ENCODE measurements at regions not wholly inside any gene's neighbourhood (a gene's known extent, or its start where the extent isn't known, plus 50 kb on each side); places are given as distances from the start of the nearest gene placed in this dataset.
A peak's percentile ranks its signal among the peaks of the same experiment; 100 is the strongest.

DNA sequence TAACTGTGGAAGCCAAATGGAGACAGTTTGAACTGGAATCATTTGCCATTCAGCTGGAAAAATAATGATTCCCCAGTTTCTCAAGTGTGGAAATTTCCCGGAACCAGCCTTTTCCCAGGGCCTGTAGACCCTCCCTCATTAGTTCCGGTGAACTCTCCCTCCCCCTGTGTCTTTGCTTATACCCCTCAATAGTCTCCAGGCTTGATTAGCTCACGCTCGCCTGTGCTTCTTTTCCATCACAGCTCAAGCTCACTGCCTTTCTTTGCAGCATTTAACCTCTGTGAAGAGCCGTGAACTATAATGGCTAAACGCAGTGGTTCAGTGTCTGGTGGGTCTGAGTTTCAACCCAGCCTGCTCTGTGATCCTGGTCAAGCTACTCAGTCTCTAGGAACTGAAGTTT lies 690.8 kb downstream of the INHBA start:
- no peak overlapping the region for H3K4me3 ChIP-seq (ENCODE audit: insufficient read depth, low read length, poor library complexity, severe bottlenecking)
- H4K20me1 ChIP-seq (ENCODE audit: low read depth, low read length) = no peaks in the 10 kb centered on the region
- H3K27me3 ChIP-seq (ENCODE audit: low read length) = no peaks in the 10 kb centered on the region
- H3K4me2 ChIP-seq (ENCODE audit: low read depth, low read length, poor library complexity, severe bottlenecking) = no peak overlapping the region
- no peaks in the 10 kb centered on the region for H3K36me3 ChIP-seq (ENCODE audit: low read length)
- H3K9ac ChIP-seq (ENCODE audit: low read length) = no peak overlapping the region
- H3K79me2 ChIP-seq (ENCODE audit: insufficient read depth, low read length) = no peaks in the 10 kb centered on the region
- H3F3A ChIP-seq (ENCODE audit: insufficient read depth) = no peaks in the 10 kb centered on the region
- TF ChIP-seq, protein P1, sequence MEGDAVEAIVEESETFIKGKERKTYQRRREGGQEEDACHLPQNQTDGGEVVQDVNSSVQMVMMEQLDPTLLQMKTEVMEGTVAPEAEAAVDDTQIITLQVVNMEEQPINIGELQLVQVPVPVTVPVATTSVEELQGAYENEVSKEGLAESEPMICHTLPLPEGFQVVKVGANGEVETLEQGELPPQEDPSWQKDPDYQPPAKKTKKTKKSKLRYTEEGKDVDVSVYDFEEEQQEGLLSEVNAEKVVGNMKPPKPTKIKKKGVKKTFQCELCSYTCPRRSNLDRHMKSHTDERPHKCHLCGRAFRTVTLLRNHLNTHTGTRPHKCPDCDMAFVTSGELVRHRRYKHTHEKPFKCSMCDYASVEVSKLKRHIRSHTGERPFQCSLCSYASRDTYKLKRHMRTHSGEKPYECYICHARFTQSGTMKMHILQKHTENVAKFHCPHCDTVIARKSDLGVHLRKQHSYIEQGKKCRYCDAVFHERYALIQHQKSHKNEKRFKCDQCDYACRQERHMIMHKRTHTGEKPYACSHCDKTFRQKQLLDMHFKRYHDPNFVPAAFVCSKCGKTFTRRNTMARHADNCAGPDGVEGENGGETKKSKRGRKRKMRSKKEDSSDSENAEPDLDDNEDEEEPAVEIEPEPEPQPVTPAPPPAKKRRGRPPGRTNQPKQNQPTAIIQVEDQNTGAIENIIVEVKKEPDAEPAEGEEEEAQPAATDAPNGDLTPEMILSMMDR (IDR thresholded peaks at IDR 0.05; ENCODE audit: insufficient read depth, low read length, poor library complexity, severe bottlenecking) = no peak
- TF ChIP-seq EZH2phosphoT487 (conservative IDR thresholded peaks at IDR 0.05; ENCODE audit: low read length) = no peak
- no peaks in the 10 kb centered on the region for H3K9me2 ChIP-seq (replicated peaks; ENCODE audit: insufficient read depth, low read length)
- no peaks in the 10 kb centered on the region for H3K9me3 ChIP-seq (ENCODE audit: insufficient read depth, low read length)
- no peak overlapping the region for H2AFZ ChIP-seq (ENCODE audit: low read depth, low read length, severe bottlenecking)
- H3K27ac ChIP-seq (ENCODE audit: low read depth, low read length) = no peak overlapping the region

DNA sequence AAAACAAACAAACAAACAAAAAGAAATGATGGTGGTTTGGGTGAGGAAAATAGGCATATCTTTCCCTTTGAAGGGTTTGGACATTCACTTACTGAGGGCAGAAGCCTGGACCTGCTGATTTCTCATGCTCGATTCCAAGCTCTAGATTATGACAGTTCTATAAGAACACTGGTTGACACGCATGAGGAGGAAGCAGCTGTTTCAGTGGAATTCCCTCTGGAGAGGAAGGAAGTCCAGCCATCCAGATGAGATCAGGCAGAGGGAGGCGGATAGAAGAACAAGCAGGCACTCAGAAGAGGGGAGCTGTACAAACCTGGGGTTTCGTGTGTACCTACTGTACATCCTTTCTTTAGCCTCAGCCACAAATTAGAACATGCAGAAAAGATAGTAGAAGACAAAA lies 691.9 kb downstream of the INHBA start:
- Histone ChIP-seq H3K27ac (ENCODE audit: low read depth, low read length) (no peak overlapping the region), H2AFZ (ENCODE audit: low read depth, low read length, severe bottlenecking) (peak overlapping the region; percentile 20), H3K9ac (ENCODE audit: low read length) (no peak overlapping the region), H3K27me3 (ENCODE audit: low read length) (no peaks in the 10 kb centered on the region), H3K9me3 (ENCODE audit: insufficient read depth, low read length) (no peaks in the 10 kb centered on the region), H3K79me2 (ENCODE audit: insufficient read depth, low read length) (no peaks in the 10 kb centered on the region), H3K4me2 (ENCODE audit: low read depth, low read length, poor library complexity, severe bottlenecking) (no peak overlapping the region), H4K20me1 (ENCODE audit: low read depth, low read length) (no peaks in the 10 kb centered on the region), H3K9me2 (replicated peaks; ENCODE audit: insufficient read depth, low read length) (no peaks in the 10 kb centered on the region), H3K36me3 (ENCODE audit: low read length) (no peaks in the 10 kb centered on the region), H3K4me3 (ENCODE audit: insufficient read depth, low read length, poor library complexity, severe bottlenecking) (no peak overlapping the region), H3F3A (ENCODE audit: insufficient read depth) (no peaks in the 10 kb centered on the region)
- no peak for TF ChIP-seq EZH2phosphoT487 (conservative IDR thresholded peaks at IDR 0.05; ENCODE audit: low read length)
- TF ChIP-seq, protein P1 (IDR thresholded peaks at IDR 0.05; ENCODE audit: insufficient read depth, low read length, poor library complexity, severe bottlenecking) = no peak

DNA sequence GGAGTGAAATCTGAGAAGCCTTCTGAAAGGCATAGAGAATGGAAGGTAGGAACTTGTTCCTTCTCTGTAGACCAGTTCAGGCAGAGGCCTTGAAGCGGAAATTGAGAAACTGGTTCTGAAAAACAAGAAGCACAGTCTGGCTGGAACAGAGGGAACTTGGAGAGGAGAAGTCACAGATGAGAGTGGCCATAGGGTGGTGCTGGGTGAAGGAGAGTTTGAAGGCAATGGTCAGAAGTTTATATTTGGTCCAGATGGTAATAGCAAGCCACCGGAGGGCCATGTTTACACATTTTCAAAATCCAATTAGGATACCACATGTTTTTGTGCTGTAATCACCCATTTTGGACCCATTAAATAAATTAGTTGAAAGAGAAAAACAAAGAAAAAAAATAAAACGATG lies 692.5 kb downstream of the INHBA start:
- Histone ChIP-seq H3K79me2 (ENCODE audit: insufficient read depth, low read length) (no peaks in the 10 kb centered on the region), H3K9ac (ENCODE audit: low read length) (no peak overlapping the region), H3K4me3 (ENCODE audit: insufficient read depth, low read length, poor library complexity, severe bottlenecking) (no peak overlapping the region), H3F3A (ENCODE audit: insufficient read depth) (no peaks in the 10 kb centered on the region), H3K27me3 (ENCODE audit: low read length) (no peaks in the 10 kb centered on the region), H3K27ac (ENCODE audit: low read depth, low read length) (no peak overlapping the region), H3K9me3 (ENCODE audit: insufficient read depth, low read length) (no peaks in the 10 kb centered on the region), H4K20me1 (ENCODE audit: low read depth, low read length) (no peaks in the 10 kb centered on the region), H3K36me3 (ENCODE audit: low read length) (no peaks in the 10 kb centered on the region), H2AFZ (ENCODE audit: low read depth, low read length, severe bottlenecking) (no peak overlapping the region), H3K9me2 (replicated peaks; ENCODE audit: insufficient read depth, low read length) (no peaks in the 10 kb centered on the region), H3K4me2 (ENCODE audit: low read depth, low read length, poor library complexity, severe bottlenecking) (no peak overlapping the region)
- TF ChIP-seq EZH2phosphoT487 (conservative IDR thresholded peaks at IDR 0.05; ENCODE audit: low read length) = no peak

DNA sequence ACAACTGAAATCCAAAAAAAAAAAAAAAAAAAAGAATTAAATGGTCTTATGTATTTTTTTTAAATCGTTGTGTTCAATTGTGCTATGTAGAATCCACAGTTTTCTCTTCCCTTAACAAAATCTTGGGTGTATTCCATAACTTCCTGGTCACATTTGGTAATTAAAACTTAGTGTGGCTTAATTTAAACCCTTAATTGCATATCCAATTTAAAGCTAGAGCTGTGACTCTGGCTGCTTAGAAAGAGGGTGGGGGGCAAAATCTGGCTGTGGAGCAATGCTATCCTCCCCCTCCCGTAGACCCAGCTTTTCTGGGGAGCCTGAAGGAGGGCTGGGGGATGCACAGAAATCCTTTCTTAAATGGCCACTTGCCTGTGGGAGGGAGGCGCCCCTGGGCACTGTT lies 695.1 kb downstream of the INHBA start:
- H3K9me3 ChIP-seq (ENCODE audit: insufficient read depth, low read length) = no peaks in the 10 kb centered on the region
- TF ChIP-seq EZH2phosphoT487 (conservative IDR thresholded peaks at IDR 0.05; ENCODE audit: low read length) = no peak
- TF ChIP-seq, protein P1 (IDR thresholded peaks at IDR 0.05; ENCODE audit: insufficient read depth, low read length, poor library complexity, severe bottlenecking) = no peak
- H3K27me3 ChIP-seq (ENCODE audit: low read length) = no peaks in the 10 kb centered on the region
- no peaks in the 10 kb centered on the region for H3F3A ChIP-seq (ENCODE audit: insufficient read depth)
- H3K27ac ChIP-seq (ENCODE audit: low read depth, low read length) = no peak overlapping the region
- H2AFZ ChIP-seq (ENCODE audit: low read depth, low read length, severe bottlenecking) = no peak overlapping the region
- no peak overlapping the region for H3K9ac ChIP-seq (ENCODE audit: low read length)
- H3K4me3 ChIP-seq (ENCODE audit: insufficient read depth, low read length, poor library complexity, severe bottlenecking) = no peak overlapping the region
- no peak overlapping the region for H3K4me2 ChIP-seq (ENCODE audit: low read depth, low read length, poor library complexity, severe bottlenecking)
- H3K79me2 ChIP-seq (ENCODE audit: insufficient read depth, low read length) = no peaks in the 10 kb centered on the region
- no peaks in the 10 kb centered on the region for H3K9me2 ChIP-seq (replicated peaks; ENCODE audit: insufficient read depth, low read length)
- no peaks in the 10 kb centered on the region for H4K20me1 ChIP-seq (ENCODE audit: low read depth, low read length)
- H3K36me3 ChIP-seq (ENCODE audit: low read length) = no peaks in the 10 kb centered on the region

Measured in SU-DHL-6 (cell line).